ENCODE measurements at regions not wholly inside any gene's neighbourhood (a gene's known extent, or its start where the extent isn't known, plus 50 kb on each side); places are given as distances from the start of the nearest gene placed in this dataset.

- peaks cover 2% of the 10 kb centered on the region for H3K36me3 Mint-ChIP-seq (ENCODE audit: insufficient read depth)
- H3K27ac Mint-ChIP-seq, result no peak overlapping the region
- DNase-seq (ENCODE audit: low spot score, unreplicated experiment), result no peak
- H3K4me1 Mint-ChIP-seq (ENCODE audit: low read depth), result no peaks in the 10 kb centered on the region
- no peaks in the 10 kb centered on the region for H3K9me3 Mint-ChIP-seq (ENCODE audit: low read depth)
- H3K4me3 Mint-ChIP-seq (ENCODE audit: low read depth), result no peak overlapping the region
- TF ChIP-seq, protein P1, sequence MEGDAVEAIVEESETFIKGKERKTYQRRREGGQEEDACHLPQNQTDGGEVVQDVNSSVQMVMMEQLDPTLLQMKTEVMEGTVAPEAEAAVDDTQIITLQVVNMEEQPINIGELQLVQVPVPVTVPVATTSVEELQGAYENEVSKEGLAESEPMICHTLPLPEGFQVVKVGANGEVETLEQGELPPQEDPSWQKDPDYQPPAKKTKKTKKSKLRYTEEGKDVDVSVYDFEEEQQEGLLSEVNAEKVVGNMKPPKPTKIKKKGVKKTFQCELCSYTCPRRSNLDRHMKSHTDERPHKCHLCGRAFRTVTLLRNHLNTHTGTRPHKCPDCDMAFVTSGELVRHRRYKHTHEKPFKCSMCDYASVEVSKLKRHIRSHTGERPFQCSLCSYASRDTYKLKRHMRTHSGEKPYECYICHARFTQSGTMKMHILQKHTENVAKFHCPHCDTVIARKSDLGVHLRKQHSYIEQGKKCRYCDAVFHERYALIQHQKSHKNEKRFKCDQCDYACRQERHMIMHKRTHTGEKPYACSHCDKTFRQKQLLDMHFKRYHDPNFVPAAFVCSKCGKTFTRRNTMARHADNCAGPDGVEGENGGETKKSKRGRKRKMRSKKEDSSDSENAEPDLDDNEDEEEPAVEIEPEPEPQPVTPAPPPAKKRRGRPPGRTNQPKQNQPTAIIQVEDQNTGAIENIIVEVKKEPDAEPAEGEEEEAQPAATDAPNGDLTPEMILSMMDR (IDR thresholded peaks at IDR 0.05; ENCODE audit: unreplicated experiment), result no peak
- no peaks in the 10 kb centered on the region for H3K27me3 Mint-ChIP-seq
These were observed 95.5 kb downstream of the KATNIP start for GRCh38 chr16:27645396-27645795.

GRCh38 chr16:27646806-27647205 lies 96.9 kb downstream of the KATNIP start:
- peaks cover 2% of the 10 kb centered on the region for H3K36me3 Mint-ChIP-seq (ENCODE audit: insufficient read depth)
- H3K4me3 Mint-ChIP-seq (ENCODE audit: low read depth), result no peak overlapping the region
- no peaks in the 10 kb centered on the region for H3K9me3 Mint-ChIP-seq (ENCODE audit: low read depth)
- DNase-seq (ENCODE audit: low spot score, unreplicated experiment), result no peak
- H3K27ac Mint-ChIP-seq, result no peak overlapping the region
- no peaks in the 10 kb centered on the region for H3K27me3 Mint-ChIP-seq
- TF ChIP-seq, protein P1 (IDR thresholded peaks at IDR 0.05; ENCODE audit: unreplicated experiment), result no peak
- no peaks in the 10 kb centered on the region for H3K4me1 Mint-ChIP-seq (ENCODE audit: low read depth)

GRCh38 chr16:27649021-27649420 lies 99.1 kb downstream of the KATNIP start:
- no peak overlapping the region for H3K4me3 Mint-ChIP-seq (ENCODE audit: low read depth)
- TF ChIP-seq, protein P1 (IDR thresholded peaks at IDR 0.05; ENCODE audit: unreplicated experiment), result no peak
- no peak for DNase-seq (ENCODE audit: low spot score, unreplicated experiment)
- no peaks in the 10 kb centered on the region for H3K9me3 Mint-ChIP-seq (ENCODE audit: low read depth)
- H3K4me1 Mint-ChIP-seq (ENCODE audit: low read depth), result no peaks in the 10 kb centered on the region
- no peaks in the 10 kb centered on the region for H3K27me3 Mint-ChIP-seq
- H3K36me3 Mint-ChIP-seq (ENCODE audit: insufficient read depth), result peaks cover 4% of the 10 kb centered on the region
- no peak overlapping the region for H3K27ac Mint-ChIP-seq

- TF ChIP-seq, protein P1 (IDR thresholded peaks at IDR 0.05; ENCODE audit: unreplicated experiment), result no peak
- peaks cover 3% of the 10 kb centered on the region for H3K36me3 Mint-ChIP-seq (ENCODE audit: insufficient read depth)
- H3K9me3 Mint-ChIP-seq (ENCODE audit: low read depth), result no peaks in the 10 kb centered on the region
- H3K4me1 Mint-ChIP-seq (ENCODE audit: low read depth), result no peaks in the 10 kb centered on the region
- H3K4me3 Mint-ChIP-seq (ENCODE audit: low read depth), result no peak overlapping the region
- no peak overlapping the region for H3K27ac Mint-ChIP-seq
- no peak for DNase-seq (ENCODE audit: low spot score, unreplicated experiment)
- no peaks in the 10 kb centered on the region for H3K27me3 Mint-ChIP-seq
These were observed 100.2 kb downstream of the KATNIP start for GRCh38 chr16:27650073-27650701.

GRCh38 chr16:27651301-27651700 lies 101.4 kb downstream of the KATNIP start:
- DNase-seq (ENCODE audit: low spot score, unreplicated experiment), result no peak
- Mint-ChIP-seq H3K9me3 (ENCODE audit: low read depth) (no peaks in the 10 kb centered on the region), H3K27me3 (no peaks in the 10 kb centered on the region), H3K36me3 (ENCODE audit: insufficient read depth) (peaks cover 6% of the 10 kb centered on the region), H3K4me3 (ENCODE audit: low read depth) (no peak overlapping the region), H3K27ac (no peak overlapping the region), H3K4me1 (ENCODE audit: low read depth) (no peaks in the 10 kb centered on the region)
- TF ChIP-seq, protein P1 (IDR thresholded peaks at IDR 0.05; ENCODE audit: unreplicated experiment), result no peak

Data from progenitor cell of endocrine pancreas (in vitro differentiated cells).